Activated effector memory CD4-positive, alpha-beta T cell treated with Interleukin-2 at 50 U/mL for 16 hours (primary cell): ENCODE measurements at regions not wholly inside any gene's neighbourhood (a gene's known extent, or its start where the extent isn't known, plus 50 kb on each side); places are given as distances from the start of the nearest gene placed in this dataset.
"Not testable (repeated sequence)": the region's sequence is repeated elsewhere in the genome, so short reads cannot be mapped to it uniquely, and the experiment has no call there.

Experiments used
- DNase-seq: peaks from one replicate; pipeline ENCODE4 v3.0.0-alpha.2; 2020

- no peak for DNase-seq
Observed at GRCh38 chr13:18992791-18993190, 188.8 kb downstream of the TUBA3C start.

- DNase-seq = no peak
Observed at GRCh38 chr13:18991060-18991459, 190.6 kb downstream of the TUBA3C start.

- DNase-seq = no peak
Observed at GRCh38 chr13:18978447-18978846, 203.2 kb downstream of the TUBA3C start.

GRCh38 chr13:18977857-18978256 is 203.8 kb downstream of the TUBA3C start:
- no peak for DNase-seq

GRCh38 chr13:18971576-18972219 is 209.9 kb downstream of the TUBA3C start:
- DNase-seq = no peak

GRCh38 chr13:18965347-18965855 is 216.2 kb downstream of the TUBA3C start:
- no peak for DNase-seq

- DNase-seq = no peak
Observed at GRCh38 chr13:18964942-18965341, 216.7 kb downstream of the TUBA3C start.

- not testable (repeated sequence) for DNase-seq
Observed at GRCh38 chr13:18963684-18964083, 217.9 kb downstream of the TUBA3C start.

GRCh38 chr13:18962168-18962734 is 219.4 kb downstream of the TUBA3C start:
- no peak for DNase-seq

GRCh38 chr13:18961383-18962117 is 220.1 kb downstream of the TUBA3C start:
- DNase-seq = no peak

GRCh38 chr13:18960637-18961227 is 220.9 kb downstream of the TUBA3C start:
- no peak for DNase-seq

GRCh38 chr13:18959996-18960395 is 221.6 kb downstream of the TUBA3C start:
- no peak for DNase-seq

- no peak for DNase-seq
Observed at GRCh38 chr13:18959229-18959628, 222.4 kb downstream of the TUBA3C start.

- no peak for DNase-seq
Observed at GRCh38 chr13:18956473-18957078, 225.0 kb downstream of the TUBA3C start.

GRCh38 chr13:18954254-18954653 is 227.4 kb downstream of the TUBA3C start:
- no peak for DNase-seq

- no peak for DNase-seq
Observed at GRCh38 chr13:18953139-18953930, 228.3 kb downstream of the TUBA3C start.

- DNase-seq = no peak
Observed at GRCh38 chr13:18952225-18953016, 229.2 kb downstream of the TUBA3C start.

- no peak for DNase-seq
Observed at GRCh38 chr13:18951412-18951811, 230.2 kb downstream of the TUBA3C start.

- no peak for DNase-seq
Observed at GRCh38 chr13:18949970-18950369, 231.7 kb downstream of the TUBA3C start.

- DNase-seq = no peak
Observed at GRCh38 chr13:18949489-18949761, 232.2 kb downstream of the TUBA3C start.

- DNase-seq = no peak
Observed at GRCh38 chr13:18948664-18949488, 232.7 kb downstream of the TUBA3C start.
